SH-SY5Y (cell line): ENCODE measurements at regions not wholly inside any gene's neighbourhood (a gene's known extent, or its start where the extent isn't known, plus 50 kb on each side); places are given as distances from the start of the nearest gene placed in this dataset.

Experiments used
- GATA2 ChIP-seq: IDR thresholded peaks from 2 replicates; pipeline ENCODE4 v1.6.1; 2011; ENCODE audit warnings: mild to moderate bottlenecking, low read depth, low read length
- GATA3 ChIP-seq: IDR thresholded peaks from 2 replicates; pipeline ENCODE4 v1.6.1; 2011; ENCODE audit warnings: low read depth, mild to moderate bottlenecking, low read length, moderate library complexity

DNA sequence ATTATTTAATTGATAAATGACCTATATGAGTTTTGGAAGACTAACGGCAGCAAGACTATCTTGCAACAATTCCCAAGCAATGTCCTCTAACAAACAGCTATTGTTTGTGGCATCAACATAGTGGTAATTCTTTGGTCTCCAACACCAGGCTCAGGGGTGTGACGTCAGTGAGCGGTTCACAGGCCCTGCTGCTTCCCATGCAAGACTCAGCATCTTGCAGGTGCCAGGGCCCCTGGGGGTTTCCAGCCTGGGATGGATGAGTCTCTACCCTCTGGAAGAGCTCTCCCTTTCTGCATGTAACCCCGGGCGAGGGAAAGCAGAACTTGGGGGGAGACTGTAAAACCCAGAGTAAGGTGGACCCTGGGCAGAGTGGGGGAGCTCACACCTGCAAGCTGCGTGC is 164.7 kb downstream of the ACTR3B start:
- TF ChIP-seq GATA3 (no peak), GATA2 (no peak)
